OCI-LY3 (cell line): ENCODE measurements at regions not wholly inside any gene's neighbourhood (a gene's known extent, or its start where the extent isn't known, plus 50 kb on each side); places are given as distances from the start of the nearest gene placed in this dataset.

Experiments
- EZH2phosphoT487 ChIP-seq: fragments of 200-600 bp; shearing (Covaris generic); IDR thresholded peaks from 2 replicates; pipeline ENCODE4 v1.6.1; 2018; ENCODE audit warnings: antibody characterized with exemption, mixed run types, low read depth
- TF ChIP-seq, protein P1 (sequence below): fragments of 200-600, 300-600 bp; sonication (generic); IDR thresholded peaks from 2 replicates; pipeline ENCODE4 v1.5.1; 2014; ENCODE audit warnings: antibody characterized with exemption, low read length, low read depth

DNA sequence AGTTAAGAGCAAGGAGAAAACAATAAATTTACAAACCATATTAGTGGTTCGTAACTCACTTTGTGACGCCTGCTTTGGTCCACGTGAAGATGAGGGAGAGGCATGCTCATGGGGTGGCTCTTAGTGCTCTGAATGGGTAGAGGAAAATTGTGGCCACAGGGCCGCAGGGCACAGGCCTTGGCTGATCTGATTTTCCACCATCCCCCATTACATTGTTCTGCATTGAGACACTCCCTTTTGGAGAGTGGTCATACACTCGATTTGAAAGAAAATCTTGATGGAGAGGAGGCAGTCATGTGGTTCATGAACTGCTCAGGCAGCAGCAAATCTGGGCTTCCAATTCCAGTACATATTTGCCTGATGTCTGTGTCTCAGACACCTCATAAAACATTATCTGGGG, 815.2 kb downstream of the UQCRFS1 start:
- TF ChIP-seq, protein P1, sequence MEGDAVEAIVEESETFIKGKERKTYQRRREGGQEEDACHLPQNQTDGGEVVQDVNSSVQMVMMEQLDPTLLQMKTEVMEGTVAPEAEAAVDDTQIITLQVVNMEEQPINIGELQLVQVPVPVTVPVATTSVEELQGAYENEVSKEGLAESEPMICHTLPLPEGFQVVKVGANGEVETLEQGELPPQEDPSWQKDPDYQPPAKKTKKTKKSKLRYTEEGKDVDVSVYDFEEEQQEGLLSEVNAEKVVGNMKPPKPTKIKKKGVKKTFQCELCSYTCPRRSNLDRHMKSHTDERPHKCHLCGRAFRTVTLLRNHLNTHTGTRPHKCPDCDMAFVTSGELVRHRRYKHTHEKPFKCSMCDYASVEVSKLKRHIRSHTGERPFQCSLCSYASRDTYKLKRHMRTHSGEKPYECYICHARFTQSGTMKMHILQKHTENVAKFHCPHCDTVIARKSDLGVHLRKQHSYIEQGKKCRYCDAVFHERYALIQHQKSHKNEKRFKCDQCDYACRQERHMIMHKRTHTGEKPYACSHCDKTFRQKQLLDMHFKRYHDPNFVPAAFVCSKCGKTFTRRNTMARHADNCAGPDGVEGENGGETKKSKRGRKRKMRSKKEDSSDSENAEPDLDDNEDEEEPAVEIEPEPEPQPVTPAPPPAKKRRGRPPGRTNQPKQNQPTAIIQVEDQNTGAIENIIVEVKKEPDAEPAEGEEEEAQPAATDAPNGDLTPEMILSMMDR = no peak
- no peak for TF ChIP-seq EZH2phosphoT487
